Vagina (tissue), 2 donors: ENCODE measurements at regions not wholly inside any gene's neighbourhood (a gene's known extent, or its start where the extent isn't known, plus 50 kb on each side); places are given as distances from the start of the nearest gene placed in this dataset.

ENCODE experiments used
- CTCF ChIP-seq, 3 experiments: fragments of 450-650 bp in 2 of 3; fragments of 200-600 bp in 1 of 3; sonication (generic) in 1 of 3; IDR thresholded peaks; one replicate each; pipeline ENCODE4 v1.5.1; 2017 to 2019; ENCODE audit warnings: antibody characterized with exemption in 3 of 3, mild to moderate bottlenecking in 2 of 3, moderate library complexity in 2 of 3
- POLR2A ChIP-seq, 2 donors: fragments of 450-650 bp; IDR thresholded peaks; one replicate each; pipeline ENCODE4 v1.6.1; 2017; ENCODE audit warnings: antibody characterized with exemption in 2 of 2, mild to moderate bottlenecking in 2 of 2, moderate library complexity in 2 of 2
- POLR2AphosphoS5 ChIP-seq, 2 donors: sonication (generic); formaldehyde crosslinking; IDR thresholded peaks; one replicate each; pipeline ENCODE4 v1.9.0; 2017; ENCODE audit warnings: antibody characterized with exemption in 2 of 2, mild to moderate bottlenecking in 2 of 2, low read depth in 1 of 2; ENCODE audit not compliant: insufficient read depth in 1 of 2

GRCh38 chr1:119251751-119252150, 111.3 kb upstream of the WARS2 start:
- TF ChIP-seq CTCF (IDR thresholded peaks at IDR 0.05), result no peak
- no peak for TF ChIP-seq POLR2AphosphoS5 (IDR thresholded peaks at IDR 0.05; ENCODE audit: insufficient read depth in 1 of 2, low read depth in 1 of 2)
- TF ChIP-seq POLR2A (IDR thresholded peaks at IDR 0.05), result no peak
